Hepatocyte (in vitro differentiated cells): ENCODE measurements at regions not wholly inside any gene's neighbourhood (a gene's known extent, or its start where the extent isn't known, plus 50 kb on each side); places are given as distances from the start of the nearest gene placed in this dataset.
"Not testable (repeated sequence)": the region's sequence is repeated elsewhere in the genome, so short reads cannot be mapped to it uniquely, and the experiment has no call there.

Source experiments
- EZH2 ChIP-seq: fragments of 200-600 bp; sonication (generic); IDR thresholded peaks from 2 replicates; pipeline ENCODE4 v1.6.1; 2016; ENCODE audit warnings: antibody characterized with exemption, mild to moderate bottlenecking, borderline replicate concordance
- TF ChIP-seq, protein P1 (sequence below): fragments of 200-600 bp; sonication (generic); IDR thresholded peaks from 2 replicates; pipeline ENCODE4 v1.5.1; 2016; ENCODE audit warnings: antibody characterized with exemption, mild to moderate bottlenecking; ENCODE audit not compliant: poor library complexity

- TF ChIP-seq, protein P1, sequence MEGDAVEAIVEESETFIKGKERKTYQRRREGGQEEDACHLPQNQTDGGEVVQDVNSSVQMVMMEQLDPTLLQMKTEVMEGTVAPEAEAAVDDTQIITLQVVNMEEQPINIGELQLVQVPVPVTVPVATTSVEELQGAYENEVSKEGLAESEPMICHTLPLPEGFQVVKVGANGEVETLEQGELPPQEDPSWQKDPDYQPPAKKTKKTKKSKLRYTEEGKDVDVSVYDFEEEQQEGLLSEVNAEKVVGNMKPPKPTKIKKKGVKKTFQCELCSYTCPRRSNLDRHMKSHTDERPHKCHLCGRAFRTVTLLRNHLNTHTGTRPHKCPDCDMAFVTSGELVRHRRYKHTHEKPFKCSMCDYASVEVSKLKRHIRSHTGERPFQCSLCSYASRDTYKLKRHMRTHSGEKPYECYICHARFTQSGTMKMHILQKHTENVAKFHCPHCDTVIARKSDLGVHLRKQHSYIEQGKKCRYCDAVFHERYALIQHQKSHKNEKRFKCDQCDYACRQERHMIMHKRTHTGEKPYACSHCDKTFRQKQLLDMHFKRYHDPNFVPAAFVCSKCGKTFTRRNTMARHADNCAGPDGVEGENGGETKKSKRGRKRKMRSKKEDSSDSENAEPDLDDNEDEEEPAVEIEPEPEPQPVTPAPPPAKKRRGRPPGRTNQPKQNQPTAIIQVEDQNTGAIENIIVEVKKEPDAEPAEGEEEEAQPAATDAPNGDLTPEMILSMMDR: not testable (repeated sequence)
- not testable (repeated sequence) for TF ChIP-seq EZH2
These were observed 146.9 kb upstream of the PLGLB2 start for GRCh38 chr2:87600961-87601360.
